DMS153 (cell line): ENCODE measurements at regions not wholly inside any gene's neighbourhood (a gene's known extent, or its start where the extent isn't known, plus 50 kb on each side); places are given as distances from the start of the nearest gene placed in this dataset.

Source experiments
- DNase-seq: peaks from one replicate; lab custom pipeline; 2025; lab: John Stamatoyannopoulos, UW

DNA sequence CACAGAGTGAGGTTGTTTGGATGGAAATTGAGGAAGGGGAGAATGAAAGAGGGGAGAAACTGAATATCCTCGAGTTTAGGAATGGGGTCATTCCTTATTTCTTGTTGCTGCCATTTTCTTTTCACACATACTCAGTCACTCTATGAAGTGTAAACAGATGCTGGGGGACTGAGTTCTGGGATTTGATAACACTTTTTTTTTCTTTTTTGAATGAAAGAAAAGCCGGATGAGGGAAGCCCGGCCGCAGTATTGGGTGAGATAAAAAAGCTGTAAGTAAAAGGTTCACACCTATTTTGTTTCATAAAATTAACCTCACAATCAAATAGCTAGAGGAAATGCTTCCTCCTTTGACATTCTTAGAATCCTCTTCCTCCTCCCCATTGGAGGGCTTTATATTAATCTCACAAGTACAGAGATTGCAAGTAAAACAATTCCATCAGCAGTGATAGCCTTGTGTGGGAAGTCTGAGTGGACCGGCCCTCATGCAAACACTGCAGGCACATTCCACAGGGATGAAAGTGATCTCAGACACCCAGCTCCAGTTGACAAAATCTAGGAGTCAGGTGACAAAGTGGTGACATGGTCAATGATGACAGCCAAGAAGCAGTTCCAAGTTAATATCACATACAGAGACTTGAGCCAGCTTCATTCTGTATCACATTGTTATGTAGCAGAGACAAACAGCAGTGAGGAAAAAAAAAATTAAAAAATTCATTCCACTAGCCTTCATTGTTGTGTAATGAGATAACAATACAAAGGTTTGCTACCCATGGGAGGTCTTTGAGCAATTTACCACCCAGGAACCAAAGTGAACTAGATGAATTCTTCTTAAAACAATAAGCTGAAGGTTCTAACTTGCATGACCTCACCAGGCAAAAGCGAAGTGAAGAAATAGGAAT, 391.1 kb upstream of the HSF2 start:
- DNase-seq = no peak

DNA sequence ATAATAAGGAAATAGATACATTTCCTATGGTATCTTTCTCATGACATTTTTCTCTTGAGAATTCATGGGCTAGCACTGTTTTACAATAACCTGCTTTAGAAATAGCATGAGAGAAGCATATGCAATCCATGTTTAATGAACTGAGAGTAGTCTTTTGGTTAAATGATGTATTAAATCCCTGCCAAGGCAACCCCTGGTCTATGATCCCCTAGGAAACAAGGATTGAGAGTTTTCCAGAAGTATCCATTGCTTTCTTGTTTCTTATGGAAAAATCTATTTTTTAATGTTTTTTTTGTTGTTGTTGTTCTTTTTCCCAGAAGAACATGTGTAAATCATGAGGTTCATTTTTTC, 390.5 kb upstream of the HSF2 start:
- no peak for DNase-seq

GRCh38 chr6:122012578-122012977, 386.9 kb upstream of the HSF2 start:
- no peak for DNase-seq

- DNase-seq = no peak
Measured at GRCh38 chr6:122014961-122015360, 384.5 kb upstream of the HSF2 start.

- no peak for DNase-seq
Measured at GRCh38 chr6:122020588-122021264, 378.7 kb upstream of the HSF2 start.

DNA sequence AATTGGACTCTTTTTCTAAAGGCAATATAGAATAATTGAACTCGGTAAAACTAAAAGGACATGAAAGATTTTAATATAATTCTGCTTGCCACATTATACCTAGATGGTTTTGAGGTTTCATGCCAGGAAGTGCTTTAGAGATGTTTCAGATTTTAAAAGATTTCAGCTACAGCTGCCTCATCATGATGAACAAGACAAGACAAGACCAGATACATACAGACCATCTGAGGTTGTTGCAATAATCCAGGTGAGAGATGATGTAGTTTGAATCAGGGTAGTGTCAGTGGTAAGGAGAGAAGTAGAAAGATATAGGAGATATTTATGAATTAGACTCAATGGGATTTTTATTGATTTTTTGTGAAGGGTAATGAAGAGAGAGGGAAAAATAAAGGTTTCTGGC, 374.3 kb upstream of the HSF2 start:
- no peak for DNase-seq

GRCh38 chr6:122026582-122027369, 372.7 kb upstream of the HSF2 start:
- no peak for DNase-seq

- DNase-seq = no peak
Measured at GRCh38 chr6:122028933-122029522, 370.4 kb upstream of the HSF2 start.

- peak; percentile 7 for DNase-seq
Measured at GRCh38 chr6:122033564-122034181, 365.8 kb upstream of the HSF2 start.

DNA sequence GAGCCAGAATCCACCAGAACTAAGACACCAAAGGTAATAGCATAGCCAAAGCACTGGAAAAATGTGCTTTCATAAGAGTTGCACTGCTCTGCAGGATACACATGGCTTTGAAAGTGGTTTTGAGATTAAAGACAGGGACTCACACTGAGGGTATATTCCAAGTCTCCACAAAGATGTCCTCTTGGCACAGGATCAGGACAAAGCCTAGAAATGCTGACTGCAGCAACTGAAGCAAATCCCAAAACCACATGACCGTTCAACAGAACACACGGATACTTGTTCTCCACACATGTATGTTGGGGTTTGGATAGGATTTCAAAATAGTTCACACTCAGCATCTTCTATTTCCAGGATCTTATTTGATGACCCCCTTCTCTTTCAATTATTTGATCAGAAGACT, 364.3 kb upstream of the HSF2 start:
- DNase-seq = no peak

DNA sequence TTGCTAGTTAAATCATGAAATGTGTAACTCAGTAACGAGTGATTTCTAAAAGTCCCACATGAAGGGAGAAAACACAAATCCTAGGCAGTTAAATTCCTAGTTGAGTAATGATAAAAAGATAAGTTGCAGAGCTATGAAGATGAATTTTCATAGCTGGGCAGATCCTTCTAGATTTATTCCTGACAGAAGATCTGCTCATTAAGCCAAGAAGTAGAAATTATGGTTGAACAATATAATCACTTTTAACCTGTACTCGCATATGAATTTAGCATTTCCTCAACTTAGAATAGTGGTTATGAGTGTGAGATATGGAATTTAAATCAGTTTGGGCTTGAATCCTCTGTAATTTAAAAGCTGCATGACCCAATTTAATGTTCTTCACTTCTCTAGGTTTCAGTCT, 359.2 kb upstream of the HSF2 start:
- no peak for DNase-seq

DNA sequence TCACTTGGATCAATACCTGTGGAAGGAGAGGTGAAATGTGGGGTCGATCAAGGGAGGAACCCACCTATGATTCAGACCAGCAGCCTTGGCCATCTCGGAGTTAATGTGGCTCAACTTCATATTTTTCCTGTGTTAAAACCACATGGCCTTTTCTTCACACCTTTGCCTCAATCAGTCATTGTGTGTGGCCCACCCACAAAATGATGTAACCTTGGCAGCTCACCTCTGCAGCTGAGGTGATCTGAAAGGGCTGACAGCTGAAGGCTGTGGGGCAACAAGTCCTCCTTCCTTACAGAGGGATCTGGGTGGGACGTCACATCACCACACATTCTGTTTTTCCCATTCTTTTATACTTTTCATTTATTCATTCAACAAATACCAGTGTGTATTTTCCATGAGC, 357.1 kb upstream of the HSF2 start:
- no peak for DNase-seq

DNA sequence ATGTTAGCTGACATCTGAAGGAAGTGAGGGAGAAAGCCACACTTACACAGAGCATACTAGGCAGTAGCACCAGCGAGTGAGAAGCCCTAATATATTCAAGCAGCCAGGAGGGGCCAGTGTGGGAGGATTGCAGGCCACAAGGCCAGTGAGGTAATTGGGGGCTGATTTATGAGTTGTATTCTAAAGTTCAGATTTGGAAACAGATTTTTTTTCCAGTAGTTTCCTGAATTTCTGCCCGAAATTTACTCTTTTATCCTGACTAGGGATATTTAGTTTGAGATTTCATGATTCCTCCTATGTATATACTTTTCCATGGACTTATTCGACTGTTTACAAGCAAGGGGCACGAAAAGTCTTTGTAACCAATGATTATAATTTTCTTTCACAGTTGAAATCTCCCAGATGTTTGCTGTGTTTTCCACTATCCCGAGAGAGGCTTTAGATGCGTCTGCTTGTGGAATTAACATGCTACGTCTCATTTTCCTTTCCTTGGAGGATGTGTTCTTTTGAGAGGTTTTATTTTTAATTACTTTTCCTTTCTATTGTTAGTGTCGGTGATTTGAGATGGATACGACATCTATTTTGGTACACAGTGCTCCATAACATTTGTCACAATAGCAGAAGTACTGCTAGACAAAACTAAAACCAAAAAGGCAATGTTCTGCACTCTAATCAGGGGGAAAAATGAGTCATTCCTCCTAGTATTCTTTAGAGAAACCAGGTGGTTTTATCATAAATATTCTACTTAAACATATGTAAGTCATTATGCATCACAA, 356.3 kb upstream of the HSF2 start:
- DNase-seq = no peak

DNA sequence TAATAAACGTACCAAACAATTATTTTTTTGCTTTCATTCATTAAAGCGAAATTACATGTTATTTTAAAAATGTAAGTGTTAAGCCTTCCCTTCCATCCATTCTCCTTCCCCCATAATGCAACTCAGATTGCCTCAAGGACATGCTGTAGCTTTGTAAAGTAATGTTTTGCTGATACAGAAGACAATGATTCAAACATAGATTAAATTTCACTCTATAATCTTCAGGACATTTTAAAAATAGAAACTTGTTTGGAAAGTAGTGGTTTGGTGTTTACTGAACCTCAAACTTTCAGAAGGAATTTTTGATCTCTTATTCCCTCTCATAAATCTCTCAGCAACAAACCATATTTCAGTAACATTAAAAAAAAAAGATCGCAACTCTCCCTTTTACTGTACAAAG, 350.9 kb upstream of the HSF2 start:
- no peak for DNase-seq

- no peak for DNase-seq
Measured at GRCh38 chr6:122049341-122049740, 350.1 kb upstream of the HSF2 start.

- DNase-seq = no peak
Measured at GRCh38 chr6:122050242-122050755, 349.2 kb upstream of the HSF2 start.

- DNase-seq = no peak
Measured at GRCh38 chr6:122052346-122052900, 347.0 kb upstream of the HSF2 start.

DNA sequence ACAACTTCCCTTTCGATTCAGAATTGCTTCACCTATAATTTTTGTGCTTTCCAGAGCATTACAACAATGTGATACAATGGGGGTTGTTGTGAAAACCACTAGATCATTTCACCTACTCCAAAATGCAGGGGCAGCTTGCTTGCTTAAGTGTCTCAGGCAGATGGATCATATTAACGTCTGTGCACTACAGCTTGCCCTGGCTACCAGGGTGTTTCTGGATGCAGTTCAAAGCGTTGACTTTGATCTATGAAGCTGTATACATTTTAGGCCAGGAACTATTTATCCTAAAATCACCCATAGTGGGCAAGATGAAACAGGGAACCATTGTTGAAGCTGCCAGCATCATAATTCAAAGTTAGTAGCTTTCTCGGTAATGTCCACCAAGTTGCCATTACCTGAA, 339.5 kb upstream of the HSF2 start:
- DNase-seq = no peak

GRCh38 chr6:122061855-122062254, 337.6 kb upstream of the HSF2 start:
- DNase-seq = no peak

GRCh38 chr6:122063076-122063475, 336.4 kb upstream of the HSF2 start:
- DNase-seq = no peak

DNA sequence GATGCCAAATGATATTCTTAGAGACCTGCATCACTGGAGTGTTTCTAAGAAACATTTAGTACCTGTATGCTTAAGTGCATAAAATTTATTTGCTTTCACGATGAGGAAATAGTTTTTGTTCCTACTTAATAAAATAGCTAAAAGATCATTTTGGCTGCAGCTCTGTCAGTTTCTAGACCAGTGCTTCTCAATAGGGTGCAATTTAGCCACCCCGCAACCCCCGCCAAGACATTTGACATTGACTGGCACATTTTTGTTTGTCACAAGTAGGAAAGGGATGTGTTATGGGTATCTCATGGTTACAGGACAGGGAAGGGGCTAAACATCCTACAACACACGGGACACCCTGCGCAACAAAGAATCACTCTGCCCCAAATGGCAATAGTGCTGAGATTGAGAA, 335.7 kb upstream of the HSF2 start:
- no peak for DNase-seq
